ENCODE measurements at regions not wholly inside any gene's neighbourhood (a gene's known extent, or its start where the extent isn't known, plus 50 kb on each side); places are given as distances from the start of the nearest gene placed in this dataset.

- Histone ChIP-seq H3K9ac (ENCODE audit: low read length in 3 of 3) (no peak overlapping the region), H3K36me3 (ENCODE audit: control insufficient read depth in 2 of 3, insufficient read depth in 3 of 3, low read length in 3 of 3) (no peaks in the 10 kb centered on the region), H3K27me3 (ENCODE audit: control insufficient read depth, insufficient read depth, low read length) (no peaks in the 10 kb centered on the region), H3K4me1 (ENCODE audit: control insufficient read depth in 2 of 3, insufficient read depth in 2 of 3, low read depth in 1 of 3, low read length in 3 of 3) (peaks cover 0 to 6% (median 0%) of the 10 kb centered on the region in 3 donors), H3K9me3 (ENCODE audit: control insufficient read depth in 2 of 3, insufficient read depth in 1 of 3, low read length in 3 of 3) (no peaks in the 10 kb centered on the region), H3K4me3 (ENCODE audit: low read length in 3 of 3) (no peak overlapping the region), H3K27ac (ENCODE audit: low read depth in 2 of 2, low read length in 2 of 2) (peak overlapping the region in 1 of 2 donors; percentile 7)
- peak in 3 of 5 donors; percentile 22 to 46 (median 31) for DNase-seq
- FAIRE-seq: no peak
- intact Hi-C loops (cut with DNase I): no loop called here
- no peak for TF ChIP-seq CTCF (IDR thresholded peaks at IDR 0.05; ENCODE audit: borderline replicate concordance, extremely low read depth, insufficient read depth)
Observed at GRCh38 chr20:23246717-23247664, 103.6 kb upstream of the NXT1 start.

- FAIRE-seq (no peak), DNase-seq (peak in 4 of 5 donors; percentile 14 to 42 (median 27))
- Histone ChIP-seq H3K4me1 (ENCODE audit: control insufficient read depth in 2 of 3, insufficient read depth in 2 of 3, low read depth in 1 of 3, low read length in 3 of 3) (peaks cover 0 to 6% (median 0%) of the 10 kb centered on the region in 3 donors), H3K9ac (ENCODE audit: low read length in 3 of 3) (no peak overlapping the region), H3K36me3 (ENCODE audit: control insufficient read depth in 2 of 3, insufficient read depth in 3 of 3, low read length in 3 of 3) (no peaks in the 10 kb centered on the region), H3K4me3 (ENCODE audit: low read length in 3 of 3) (no peak overlapping the region), H3K9me3 (ENCODE audit: control insufficient read depth in 2 of 3, insufficient read depth in 1 of 3, low read length in 3 of 3) (no peaks in the 10 kb centered on the region), H3K27me3 (ENCODE audit: control insufficient read depth, insufficient read depth, low read length) (no peaks in the 10 kb centered on the region), H3K27ac (ENCODE audit: low read depth in 2 of 2, low read length in 2 of 2) (no peak overlapping the region)
- peak; percentile 31 for TF ChIP-seq CTCF (IDR thresholded peaks at IDR 0.05; ENCODE audit: borderline replicate concordance, extremely low read depth, insufficient read depth)
- intact Hi-C loops (cut with DNase I): no loop called here
Observed at GRCh38 chr20:23245553-23246181, 104.9 kb upstream of the NXT1 start.

GRCh38 chr20:23244916-23245552 lies 105.6 kb upstream of the NXT1 start:
- no peak overlapping the region for H3K27ac ChIP-seq (ENCODE audit: low read depth in 2 of 2, low read length in 2 of 2)
- intact Hi-C loops (cut with DNase I): no loop called here
- peaks cover 0 to 6% (median 0%) of the 10 kb centered on the region in 3 donors for H3K4me1 ChIP-seq (ENCODE audit: control insufficient read depth in 2 of 3, insufficient read depth in 2 of 3, low read depth in 1 of 3, low read length in 3 of 3)
- TF ChIP-seq CTCF (IDR thresholded peaks at IDR 0.05; ENCODE audit: borderline replicate concordance, extremely low read depth, insufficient read depth): no peak
- H3K27me3 ChIP-seq (ENCODE audit: control insufficient read depth, insufficient read depth, low read length): no peaks in the 10 kb centered on the region
- no peaks in the 10 kb centered on the region for H3K36me3 ChIP-seq (ENCODE audit: control insufficient read depth in 2 of 3, insufficient read depth in 3 of 3, low read length in 3 of 3)
- FAIRE-seq: no peak
- H3K4me3 ChIP-seq (ENCODE audit: low read length in 3 of 3): no peak overlapping the region
- DNase-seq: peak in 1 of 5 donors; percentile 24
- no peak overlapping the region for H3K9ac ChIP-seq (ENCODE audit: low read length in 3 of 3)
- H3K9me3 ChIP-seq (ENCODE audit: control insufficient read depth in 2 of 3, insufficient read depth in 1 of 3, low read length in 3 of 3): no peaks in the 10 kb centered on the region

Measured in kidney (tissue), 13 donors.